HEK293 (cell line): ENCODE measurements at regions not wholly inside any gene's neighbourhood (a gene's known extent, or its start where the extent isn't known, plus 50 kb on each side); places are given as distances from the start of the nearest gene placed in this dataset.

ENCODE experiments used
- CTCF ChIA-PET: fragments of 350-600 bp; formaldehyde crosslinking; extraction: SDS; loops from one replicate; lab custom pipeline; 2021; ENCODE audit warnings: antibody characterized with exemption; lab: Yijun Ruan, JAX
- POLR2A ChIA-PET: fragments of 300-600 bp; formaldehyde crosslinking; extraction: SDS; loops from one replicate; lab custom pipeline; 2020; ENCODE audit warnings: antibody characterized with exemption, inconsistent platforms; lab: Yijun Ruan, JAX
- H3K27ac ChIP-seq: fragments of 200-500 bp; sonication (Bioruptor generic); 2 replicates; pipeline ENCODE4 v1.5.1; 2014; ENCODE audit warnings: low read depth, low read length, control low read depth, inconsistent platforms; ENCODE audit errors: extremely low read depth
- H3K36me3 ChIP-seq, 2 experiments: fragments of 200-500 bp in 1 of 2; sonication (Bioruptor generic) in 1 of 2; 1 replicate in 1 of 2; 2 replicates in 1 of 2; pipeline ENCODE4 v1.5.1; 2014 to 2017; ENCODE audit warnings: inconsistent platforms in 2 of 2, low read length in 2 of 2; ENCODE audit not compliant: control insufficient read depth in 2 of 2, insufficient read depth in 1 of 2
- H3K4me1 ChIP-seq: fragments of 200-500 bp; sonication (Bioruptor generic); 2 replicates; pipeline ENCODE4 v1.5.1; 2014; ENCODE audit warnings: mild to moderate bottlenecking, low read length, inconsistent platforms; ENCODE audit not compliant: control insufficient read depth, insufficient read depth
- H3K4me3 ChIP-seq: 2 replicates; pipeline ENCODE4 v1.5.1; 2011; ENCODE audit warnings: low read depth, mild to moderate bottlenecking, control low read depth, low read length, moderate library complexity
- H3K9me3 ChIP-seq: fragments of 200-500 bp; sonication (Bioruptor generic); 2 replicates; pipeline ENCODE4 v1.5.1; 2014; ENCODE audit warnings: low read depth, low read length, inconsistent platforms; ENCODE audit not compliant: control insufficient read depth, insufficient read depth
- KLF9 ChIP-seq: fragments of 450-650 bp; formaldehyde crosslinking; IDR thresholded peaks from 2 replicates; pipeline ENCODE4 v1.5.1; 2016; ENCODE audit warnings: missing biosample characterization, missing genetic modification characterization, low read depth
- SCRT2 ChIP-seq: fragments of 450-650 bp; formaldehyde crosslinking; IDR thresholded peaks from 2 replicates; pipeline ENCODE4 v1.5.1; 2016; ENCODE audit warnings: missing biosample characterization, missing genetic modification characterization
- TRIM28 ChIP-seq: IDR thresholded peaks from 2 replicates; pipeline ENCODE4 v1.6.1; 2011; ENCODE audit warnings: low read length, control low read depth, borderline replicate concordance
- YY2 ChIP-seq: fragments of 450-650 bp; formaldehyde crosslinking; IDR thresholded peaks from 2 replicates; pipeline ENCODE4 v1.5.1; 2016; ENCODE audit warnings: missing biosample characterization, missing genetic modification characterization
- ZBTB20 ChIP-seq: fragments of 450-650 bp; formaldehyde crosslinking; IDR thresholded peaks from 2 replicates; pipeline ENCODE4 v1.5.1; 2016; ENCODE audit warnings: missing biosample characterization, missing genetic modification characterization
- ZBTB8A ChIP-seq: fragments of 450-650 bp; formaldehyde crosslinking; IDR thresholded peaks from 2 replicates; pipeline ENCODE4 v1.5.1; 2016; ENCODE audit warnings: missing biosample characterization, missing genetic modification characterization
- ZNF157 ChIP-seq: fragments of 450-650 bp; formaldehyde crosslinking; IDR thresholded peaks from 2 replicates; pipeline ENCODE4 v1.5.1; 2016; ENCODE audit warnings: missing biosample characterization, missing genetic modification characterization
- ZNF169 ChIP-seq: fragments of 450-650 bp; formaldehyde crosslinking; IDR thresholded peaks from 2 replicates; pipeline ENCODE4 v1.5.1; 2016; ENCODE audit warnings: missing biosample characterization, missing genetic modification characterization
- ZNF2 ChIP-seq: fragments of 450-650 bp; formaldehyde crosslinking; IDR thresholded peaks from 2 replicates; pipeline ENCODE4 v1.5.1; 2016; ENCODE audit warnings: missing biosample characterization, missing genetic modification characterization
- ZNF202 ChIP-seq: fragments of 450-650 bp; formaldehyde crosslinking; IDR thresholded peaks from 2 replicates; pipeline ENCODE4 v1.5.1; 2016; ENCODE audit warnings: missing biosample characterization, missing genetic modification characterization, borderline replicate concordance
- ZNF221 ChIP-seq: fragments of 450-650 bp; formaldehyde crosslinking; IDR thresholded peaks from 2 replicates; pipeline ENCODE4 v1.5.1; 2017; ENCODE audit warnings: missing biosample characterization, missing genetic modification characterization, borderline replicate concordance
- ZNF223 ChIP-seq: fragments of 450-650 bp; formaldehyde crosslinking; IDR thresholded peaks from 2 replicates; pipeline ENCODE4 v1.5.1; 2016; ENCODE audit warnings: missing biosample characterization, missing genetic modification characterization
- ZNF23 ChIP-seq: fragments of 450-650 bp; formaldehyde crosslinking; IDR thresholded peaks from 2 replicates; pipeline ENCODE4 v1.5.1; 2016; ENCODE audit warnings: missing biosample characterization, missing genetic modification characterization, borderline replicate concordance
- ZNF239 ChIP-seq: fragments of 450-650 bp; formaldehyde crosslinking; IDR thresholded peaks from 2 replicates; pipeline ENCODE4 v1.5.1; 2016; ENCODE audit warnings: missing biosample characterization, missing genetic modification characterization
- ZNF24 ChIP-seq: fragments of 450-650 bp; formaldehyde crosslinking; IDR thresholded peaks from 2 replicates; pipeline ENCODE4 v1.5.1; 2016; ENCODE audit warnings: missing biosample characterization, missing genetic modification characterization
- ZNF311 ChIP-seq: fragments of 450-650 bp; formaldehyde crosslinking; IDR thresholded peaks from 2 replicates; pipeline ENCODE4 v1.5.1; 2017; ENCODE audit warnings: missing biosample characterization, missing genetic modification characterization, borderline replicate concordance
- ZNF335 ChIP-seq: fragments of 450-650 bp; formaldehyde crosslinking; conservative IDR thresholded peaks from 2 replicates; pipeline ENCODE4 v1.5.1; 2016; ENCODE audit warnings: missing biosample characterization, missing genetic modification characterization
- ZNF350 ChIP-seq: fragments of 450-650 bp; formaldehyde crosslinking; IDR thresholded peaks from 2 replicates; pipeline ENCODE4 v1.5.0; 2017; ENCODE audit warnings: missing biosample characterization, mild to moderate bottlenecking, missing genetic modification characterization
- ZNF596 ChIP-seq: fragments of 450-650 bp; IDR thresholded peaks from 2 replicates; pipeline ENCODE4 v1.5.0; 2018; ENCODE audit warnings: missing biosample characterization, mild to moderate bottlenecking, missing genetic modification characterization, moderate library complexity
- ZNF639 ChIP-seq: fragments of 450-650 bp; formaldehyde crosslinking; IDR thresholded peaks from 2 replicates; pipeline ENCODE4 v1.5.1; 2016; ENCODE audit warnings: missing biosample characterization, missing genetic modification characterization
- ZNF677 ChIP-seq: fragments of 450-650 bp; IDR thresholded peaks from 2 replicates; pipeline ENCODE4 v1.5.0; 2018; ENCODE audit warnings: missing biosample characterization, mild to moderate bottlenecking, missing genetic modification characterization, moderate library complexity
- ZSCAN30 ChIP-seq: fragments of 450-650 bp; IDR thresholded peaks from 2 replicates; pipeline ENCODE4 v1.5.1; 2018; ENCODE audit warnings: missing biosample characterization, mild to moderate bottlenecking, missing genetic modification characterization, moderate library complexity
- TF ChIP-seq, protein P1 (sequence below): fragments of 450-650 bp; formaldehyde crosslinking; IDR thresholded peaks from 2 replicates; pipeline ENCODE4 v1.5.1; 2016; ENCODE audit warnings: missing biosample characterization, missing genetic modification characterization

DNA sequence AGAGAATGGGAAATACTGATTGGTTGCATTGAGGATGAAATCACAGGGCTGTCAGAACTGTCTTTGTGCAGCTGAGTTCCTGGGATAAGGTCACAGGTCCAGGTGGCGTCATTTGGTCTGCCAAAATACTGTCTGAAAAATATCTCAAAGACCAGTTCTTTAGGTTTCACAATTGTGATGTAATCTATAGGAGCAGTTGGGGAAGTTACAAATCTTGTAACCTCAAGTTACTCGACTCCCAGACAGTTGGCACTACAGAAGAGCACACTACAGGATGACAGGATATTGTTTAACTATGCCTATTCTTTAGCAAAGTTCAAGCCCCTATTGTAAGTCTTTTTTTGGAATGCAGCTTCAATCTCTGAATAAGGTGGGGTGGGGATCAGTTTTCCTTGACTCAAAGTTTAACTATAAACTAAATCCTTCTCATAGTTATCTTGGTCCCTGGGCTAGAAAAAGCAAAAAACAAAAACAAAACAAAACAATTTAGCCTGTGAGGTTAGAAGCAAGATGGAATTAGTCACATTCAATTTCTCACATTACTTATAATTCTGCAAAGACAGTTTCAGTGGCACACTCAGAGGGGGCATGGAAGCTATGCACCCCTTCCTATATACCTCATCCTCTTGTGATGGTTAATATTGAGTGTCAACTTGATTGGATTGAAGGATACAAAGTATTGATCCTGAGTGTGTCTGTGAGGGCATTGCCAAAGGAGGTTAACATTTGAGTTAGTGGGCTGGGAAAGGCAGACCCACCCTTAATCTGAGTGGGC is 276.0 kb downstream of the AUH start:
- Histone ChIP-seq H3K36me3 (no peaks in the 10 kb centered on the region), H3K27ac (no peak overlapping the region), H3K4me1 (no peaks in the 10 kb centered on the region), H3K9me3 (no peaks in the 10 kb centered on the region), H3K4me3 (no peak overlapping the region)
- ChIA-PET CTCF (no interaction called here), POLR2A (no interaction called here)
- TF ChIP-seq, protein P1, sequence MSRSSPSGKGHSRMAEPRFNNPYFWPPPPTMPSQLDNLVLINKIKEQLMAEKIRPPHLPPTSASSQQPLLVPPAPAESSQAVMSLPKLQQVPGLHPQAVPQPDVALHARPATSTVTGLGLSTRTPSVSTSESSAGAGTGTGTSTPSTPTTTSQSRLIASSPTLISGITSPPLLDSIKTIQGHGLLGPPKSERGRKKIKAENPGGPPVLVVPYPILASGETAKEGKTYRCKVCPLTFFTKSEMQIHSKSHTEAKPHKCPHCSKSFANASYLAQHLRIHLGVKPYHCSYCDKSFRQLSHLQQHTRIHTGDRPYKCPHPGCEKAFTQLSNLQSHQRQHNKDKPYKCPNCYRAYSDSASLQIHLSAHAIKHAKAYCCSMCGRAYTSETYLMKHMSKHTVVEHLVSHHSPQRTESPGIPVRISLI (tag by site-specific recombination) = no peak
- no peak for TF ChIP-seq ZNF639
- TF ChIP-seq ZSCAN30 (tag by site-specific recombination) = no peak

GRCh38 chr9:91086657-91087461 is 274.9 kb downstream of the AUH start:
- H3K4me3 ChIP-seq = no peak overlapping the region
- ChIA-PET POLR2A (no interaction called here), CTCF (no interaction called here)
- no peaks in the 10 kb centered on the region for H3K9me3 ChIP-seq
- H3K27ac ChIP-seq = no peak overlapping the region
- TF ChIP-seq ZNF24 (no peak), ZNF335 (tag by site-specific recombination) (no peak), ZBTB20 (tag by site-specific recombination) (no peak), ZNF169 (tag by site-specific recombination) (no peak), ZNF23 (tag by site-specific recombination) (no peak), ZNF2 (no peak), ZNF221 (no peak), ZNF223 (tag by site-specific recombination) (no peak), KLF9 (no peak), ZNF596 (no peak), YY2 (tag by site-specific recombination) (no peak), ZBTB8A (tag by site-specific recombination) (no peak), ZNF202 (tag by site-specific recombination) (no peak), SCRT2 (tag by site-specific recombination) (no peak), ZNF350 (tag by site-specific recombination) (no peak), ZNF239 (tag by site-specific recombination) (no peak), ZNF311 (no peak), ZNF677 (tag by site-specific recombination) (no peak), ZNF157 (tag by site-specific recombination) (no peak), TRIM28 (no peak)
- H3K4me1 ChIP-seq = no peaks in the 10 kb centered on the region
- no peaks in the 10 kb centered on the region for H3K36me3 ChIP-seq
